Endothelial cell (in vitro differentiated cells): ENCODE measurements at regions not wholly inside any gene's neighbourhood (a gene's known extent, or its start where the extent isn't known, plus 50 kb on each side); places are given as distances from the start of the nearest gene placed in this dataset.

Experiments used
- DNase-seq: peaks from one replicate; pipeline ENCODE4 v3.0.0; 2021; ENCODE audit warnings: low spot score
- H3K27ac Mint-ChIP-seq: one replicate; pipeline ENCODE4 v1.8.0; 2021; ENCODE audit warnings: mixed read lengths, inconsistent platforms; ENCODE audit not compliant: unreplicated experiment
- H3K27me3 Mint-ChIP-seq: one replicate; pipeline ENCODE4 v1.8.0; 2021; ENCODE audit warnings: mild to moderate bottlenecking, moderate library complexity, mixed read lengths, inconsistent platforms; ENCODE audit not compliant: unreplicated experiment
- H3K36me3 Mint-ChIP-seq: one replicate; pipeline ENCODE4 v1.8.0; 2021; ENCODE audit warnings: mild to moderate bottlenecking, low read depth, mixed read lengths, inconsistent platforms; ENCODE audit not compliant: unreplicated experiment
- H3K4me1 Mint-ChIP-seq: one replicate; pipeline ENCODE4 v1.8.0; 2021; ENCODE audit warnings: mild to moderate bottlenecking, mixed read lengths, inconsistent platforms; ENCODE audit not compliant: unreplicated experiment
- H3K4me3 Mint-ChIP-seq: one replicate; pipeline ENCODE4 v1.8.0; 2021; ENCODE audit warnings: mild to moderate bottlenecking, mixed read lengths, inconsistent platforms; ENCODE audit not compliant: unreplicated experiment
- H3K9me3 Mint-ChIP-seq: one replicate; pipeline ENCODE4 v1.8.0; 2021; ENCODE audit warnings: mixed read lengths, inconsistent platforms; ENCODE audit not compliant: unreplicated experiment
- TF ChIP-seq, protein P1 (sequence below): fragments of 200-600 bp; sonication (generic); IDR thresholded peaks from one replicate; pipeline ENCODE4 v1.5.0; 2021; ENCODE audit warnings: antibody characterized with exemption; ENCODE audit not compliant: unreplicated experiment

DNA sequence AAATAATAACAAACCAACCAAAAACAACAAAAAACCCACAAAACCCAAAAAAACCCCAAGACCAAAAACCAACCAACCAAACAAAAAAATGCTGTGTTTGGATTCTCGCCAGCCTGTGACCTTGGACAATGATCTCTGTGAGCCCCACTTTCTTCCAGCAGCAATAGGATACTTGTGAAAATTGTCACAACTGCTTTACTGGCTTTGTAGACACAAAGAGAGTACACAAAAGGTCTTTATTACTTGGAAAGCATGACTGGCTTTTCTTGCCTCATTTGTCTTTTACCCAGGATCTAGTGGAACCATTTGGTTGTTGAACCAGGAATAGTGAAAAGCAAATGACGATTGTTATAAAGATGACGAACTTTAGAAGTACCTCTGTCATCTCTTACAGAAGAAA is 256.6 kb downstream of the UTP18 start:
- H3K27ac Mint-ChIP-seq = no peak overlapping the region
- H3K27me3 Mint-ChIP-seq = no peaks in the 10 kb centered on the region
- TF ChIP-seq, protein P1, sequence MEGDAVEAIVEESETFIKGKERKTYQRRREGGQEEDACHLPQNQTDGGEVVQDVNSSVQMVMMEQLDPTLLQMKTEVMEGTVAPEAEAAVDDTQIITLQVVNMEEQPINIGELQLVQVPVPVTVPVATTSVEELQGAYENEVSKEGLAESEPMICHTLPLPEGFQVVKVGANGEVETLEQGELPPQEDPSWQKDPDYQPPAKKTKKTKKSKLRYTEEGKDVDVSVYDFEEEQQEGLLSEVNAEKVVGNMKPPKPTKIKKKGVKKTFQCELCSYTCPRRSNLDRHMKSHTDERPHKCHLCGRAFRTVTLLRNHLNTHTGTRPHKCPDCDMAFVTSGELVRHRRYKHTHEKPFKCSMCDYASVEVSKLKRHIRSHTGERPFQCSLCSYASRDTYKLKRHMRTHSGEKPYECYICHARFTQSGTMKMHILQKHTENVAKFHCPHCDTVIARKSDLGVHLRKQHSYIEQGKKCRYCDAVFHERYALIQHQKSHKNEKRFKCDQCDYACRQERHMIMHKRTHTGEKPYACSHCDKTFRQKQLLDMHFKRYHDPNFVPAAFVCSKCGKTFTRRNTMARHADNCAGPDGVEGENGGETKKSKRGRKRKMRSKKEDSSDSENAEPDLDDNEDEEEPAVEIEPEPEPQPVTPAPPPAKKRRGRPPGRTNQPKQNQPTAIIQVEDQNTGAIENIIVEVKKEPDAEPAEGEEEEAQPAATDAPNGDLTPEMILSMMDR = no peak
- no peaks in the 10 kb centered on the region for H3K36me3 Mint-ChIP-seq
- H3K4me1 Mint-ChIP-seq = no peaks in the 10 kb centered on the region
- DNase-seq = no peak
- H3K9me3 Mint-ChIP-seq = no peaks in the 10 kb centered on the region
- H3K4me3 Mint-ChIP-seq = no peak overlapping the region

DNA sequence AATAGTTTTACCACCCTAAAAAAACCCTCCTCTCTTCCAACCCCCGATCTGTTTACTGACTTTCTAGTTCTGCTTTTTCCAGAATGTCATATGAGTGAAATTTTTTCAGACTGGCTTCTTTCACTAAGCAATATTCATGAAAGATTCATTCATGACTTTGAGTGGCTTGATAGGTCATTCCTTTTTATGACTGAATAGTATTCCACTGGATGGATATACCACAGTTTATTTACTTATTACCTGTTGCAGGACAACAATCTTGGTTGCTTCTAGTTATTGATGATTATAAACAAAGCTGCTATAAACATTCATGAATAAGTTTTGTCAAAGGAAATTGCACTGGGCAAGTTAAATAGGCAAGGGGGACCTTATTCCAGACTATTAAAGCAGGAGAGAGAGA is 264.2 kb downstream of the UTP18 start:
- DNase-seq = no peak
- H3K27me3 Mint-ChIP-seq = peaks cover 2% of the 10 kb centered on the region
- H3K27ac Mint-ChIP-seq = no peak overlapping the region
- H3K9me3 Mint-ChIP-seq = no peaks in the 10 kb centered on the region
- H3K36me3 Mint-ChIP-seq = no peaks in the 10 kb centered on the region
- TF ChIP-seq, protein P1 = no peak
- H3K4me3 Mint-ChIP-seq = no peak overlapping the region
- peaks cover 6% of the 10 kb centered on the region for H3K4me1 Mint-ChIP-seq

DNA sequence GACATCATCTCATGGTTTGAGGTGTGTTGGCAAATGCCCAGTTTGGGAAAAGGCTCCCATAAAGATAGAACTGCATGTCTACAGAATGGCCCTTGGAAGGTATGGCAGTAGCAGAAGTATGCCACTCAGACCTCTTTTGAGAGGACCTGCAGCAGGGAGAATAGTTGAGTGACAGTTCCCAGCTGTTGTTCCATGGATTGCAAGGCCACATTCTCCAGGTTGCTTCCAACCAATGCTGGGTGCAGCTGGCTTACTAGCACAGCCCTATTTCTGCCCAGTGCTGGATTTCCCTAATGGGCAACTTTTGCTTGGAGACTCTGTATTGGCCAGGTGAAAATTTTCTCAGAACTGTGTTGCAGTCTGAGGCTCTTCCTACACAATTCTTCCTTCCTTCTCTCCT is 266.2 kb downstream of the UTP18 start:
- H3K27ac Mint-ChIP-seq = no peak overlapping the region
- no peaks in the 10 kb centered on the region for H3K9me3 Mint-ChIP-seq
- no peaks in the 10 kb centered on the region for H3K36me3 Mint-ChIP-seq
- H3K27me3 Mint-ChIP-seq = peaks cover 2% of the 10 kb centered on the region
- TF ChIP-seq, protein P1 = no peak
- no peak for DNase-seq
- H3K4me3 Mint-ChIP-seq = no peak overlapping the region
- peaks cover 6% of the 10 kb centered on the region for H3K4me1 Mint-ChIP-seq

DNA sequence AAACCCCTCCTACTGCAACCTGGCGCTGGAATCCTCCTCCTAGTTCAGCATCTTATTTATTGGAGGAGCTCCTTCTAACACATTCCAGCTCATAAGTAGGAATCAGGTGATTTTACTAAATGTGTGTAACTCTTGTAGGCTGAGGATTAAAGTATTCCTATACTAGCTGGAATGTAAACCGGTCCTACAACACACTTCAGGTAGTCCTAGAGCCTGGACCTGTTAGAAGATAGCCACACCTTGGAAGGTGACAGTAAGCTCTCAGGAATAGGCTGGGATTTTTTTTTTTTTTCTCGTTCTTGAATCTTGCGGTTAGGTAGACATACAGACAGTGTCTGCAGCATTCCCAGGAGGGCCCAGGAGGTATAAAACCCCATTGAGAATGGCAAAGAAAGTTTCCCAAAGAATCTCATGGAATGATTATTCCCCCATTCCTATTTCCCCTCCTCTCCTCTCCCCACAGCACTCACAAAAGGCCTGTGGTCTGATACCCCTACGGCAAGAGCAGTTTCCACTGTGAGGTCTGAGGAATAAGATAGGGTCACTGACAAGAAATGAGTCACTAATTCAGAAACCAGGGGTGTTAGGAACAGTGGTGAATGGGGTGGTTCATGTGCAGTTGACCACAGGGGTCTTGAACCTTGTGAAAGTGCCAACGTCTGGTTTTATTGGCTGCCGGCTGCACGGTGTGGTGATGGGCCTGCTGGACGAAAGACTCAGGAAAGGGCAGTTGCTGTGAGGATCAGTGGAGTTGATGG is 267.1 kb downstream of the UTP18 start:
- Mint-ChIP-seq H3K4me3 (no peak overlapping the region), H3K27ac (no peak overlapping the region)

DNA sequence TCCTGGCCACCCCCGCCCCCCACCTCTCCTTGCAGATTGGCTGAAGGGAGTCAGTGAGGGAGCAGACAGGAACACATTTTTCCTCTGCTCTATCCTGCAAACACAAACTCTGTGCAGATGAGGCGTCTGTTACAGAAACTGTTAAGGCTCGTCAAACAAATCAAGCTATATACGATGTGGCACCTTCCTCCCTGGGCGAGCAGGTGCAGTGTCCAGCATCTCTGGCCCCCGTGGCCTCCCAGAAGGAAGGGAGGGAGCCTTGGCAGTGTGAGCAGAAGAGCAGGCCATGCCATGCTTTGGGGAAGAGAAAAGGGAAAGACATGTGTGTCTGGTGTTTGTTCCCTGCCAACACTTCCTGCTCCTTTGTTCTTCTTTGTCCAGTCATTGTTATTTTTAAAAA is 267.8 kb downstream of the UTP18 start:
- TF ChIP-seq, protein P1 = no peak
- Mint-ChIP-seq H3K9me3 (no peaks in the 10 kb centered on the region), H3K4me1 (peaks cover 6% of the 10 kb centered on the region), H3K27me3 (peaks cover 2% of the 10 kb centered on the region), H3K27ac (no peak overlapping the region), H3K36me3 (no peaks in the 10 kb centered on the region), H3K4me3 (no peak overlapping the region)
- DNase-seq = no peak

More for the DNA sequence above, 267.1 kb downstream of the UTP18 start:
- Mint-ChIP-seq H3K4me1 (peaks cover 6% of the 10 kb centered on the region), H3K36me3 (no peaks in the 10 kb centered on the region), H3K27me3 (peaks cover 2% of the 10 kb centered on the region), H3K9me3 (no peaks in the 10 kb centered on the region)
- TF ChIP-seq, protein P1 = no peak
- DNase-seq = no peak
